HepG2 (cell line): ENCODE measurements at regions not wholly inside any gene's neighbourhood (a gene's known extent, or its start where the extent isn't known, plus 50 kb on each side); places are given as distances from the start of the nearest gene placed in this dataset.

ENCODE experiments used
- ATAC-seq: fragments of 200-7000 bp; cut with Tn5 transposase; 3 replicates; pipeline ENCODE4 v1.9.1; 2020; ENCODE audit warnings: mild to moderate bottlenecking, moderate library complexity
- BruUV-seq: library from RNA; stranded (reverse); fragments of 400-500 nt; replicated peaks from 2 replicates; lab custom pipeline; 2021; lab: Mats Ljungman, UMichigan
- CTCF ChIA-PET: fragments of 300-600 bp; formaldehyde crosslinking; extraction: SDS; loops from one replicate; lab custom pipeline; 2021; ENCODE audit warnings: low total read pairs, inconsistent platforms, low intra/inter-chr PET ratio; lab: Yijun Ruan, JAX
- POLR2A ChIA-PET: fragments of 350-600 bp; sonication (Branson Sonifier 250); formaldehyde crosslinking; loops from one replicate; lab custom pipeline; 2020; ENCODE audit warnings: antibody characterized with exemption, inconsistent platforms; lab: Yijun Ruan, JAX
- DNase-seq: peaks from one replicate; pipeline ENCODE4 v3.0.0-alpha.2; 2015; ENCODE audit warnings: low spot score
- FAIRE-seq: peaks from 3 replicates; lab custom pipeline; 2011; peaks lifted over from hg19 to GRCh38; lab: Jason Lieb, UNC
- H2AFZ ChIP-seq: one replicate; pipeline ENCODE4 v1.6.1; 2011; ENCODE audit warnings: low read length, inconsistent platforms
- H3K27ac ChIP-seq: fragments of 300-600 bp; 3 replicates; pipeline ENCODE4 v1.8.0; 2011; ENCODE audit warnings: mixed run types, mild to moderate bottlenecking, mixed read lengths, low read length, inconsistent platforms; ENCODE audit not compliant: insufficient read depth; ENCODE audit errors: extremely low read length
- H3K27me3 ChIP-seq, 2 experiments: fragments of 200-600 bp in 1 of 2; 2 replicates in 1 of 2; 3 replicates in 1 of 2; pipeline versions ENCODE4 v1.6.0 to v1.8.0; 2011; ENCODE audit warnings: low read length in 2 of 2, mild to moderate bottlenecking in 2 of 2, moderate library complexity in 2 of 2, inconsistent platforms in 1 of 2; ENCODE audit not compliant: insufficient read depth in 2 of 2, control insufficient read depth in 1 of 2
- H3K36me3 ChIP-seq, 2 experiments: fragments of 200-600 bp in 1 of 2; replicated peaks in 1 of 2; 2 replicates in 1 of 2; 3 replicates in 1 of 2; pipeline versions ENCODE4 v1.5.1 to v1.8.0; 2011; ENCODE audit warnings: low read length in 2 of 2, inconsistent platforms in 1 of 2; ENCODE audit not compliant: insufficient read depth in 2 of 2, control insufficient read depth in 1 of 2
- H3K4me1 ChIP-seq: 2 replicates; pipeline ENCODE4 v1.5.1; 2012; ENCODE audit warnings: low read length, inconsistent platforms; ENCODE audit not compliant: insufficient read depth
- H3K4me2 ChIP-seq: 2 replicates; pipeline ENCODE4 v1.6.0; 2011; ENCODE audit warnings: low read depth, low read length, inconsistent platforms
- H3K4me3 ChIP-seq, 3 experiments: fragments of 200-600 bp in 1 of 3; sonication (generic), shearing (Covaris generic) in 1 of 3; replicated peaks in 1 of 3; 2 replicates each; pipeline ENCODE4 v1.5.1; 2011 to 2016; ENCODE audit warnings: low read length in 3 of 3, inconsistent platforms in 2 of 3, low read depth in 2 of 3, mild to moderate bottlenecking in 2 of 3, control low read depth in 1 of 3, mixed read lengths in 1 of 3; ENCODE audit not compliant: insufficient read depth in 1 of 3
- H3K79me2 ChIP-seq: one replicate; pipeline ENCODE4 v1.6.1; 2011; ENCODE audit warnings: low read length, inconsistent platforms; ENCODE audit not compliant: insufficient read depth
- H3K9ac ChIP-seq: 2 replicates; pipeline ENCODE4 v1.6.0; 2011; ENCODE audit warnings: mild to moderate bottlenecking, low read depth, low read length, inconsistent platforms; ENCODE audit not compliant: insufficient read depth
- H3K9me3 ChIP-seq: 2 replicates; pipeline ENCODE4 v1.5.1; 2012; ENCODE audit warnings: mild to moderate bottlenecking, low read length
- H4K20me1 ChIP-seq: 2 replicates; pipeline ENCODE4 v1.6.0; 2011; ENCODE audit warnings: inconsistent platforms, mild to moderate bottlenecking, low read length, moderate library complexity; ENCODE audit not compliant: insufficient read depth
- DZIP1 ChIP-seq: sonication (generic); formaldehyde crosslinking; IDR thresholded peaks from 2 replicates; pipeline ENCODE4 v1.5.0; 2020; ENCODE audit warnings: mild to moderate bottlenecking, missing genetic modification reagents
- GATAD2A ChIP-seq: IDR thresholded peaks from 2 replicates; pipeline ENCODE4 v1.6.1; 2016
- HMG20A ChIP-seq: IDR thresholded peaks from 2 replicates; pipeline ENCODE4 v1.6.1; 2016; ENCODE audit warnings: borderline replicate concordance
- MLLT10 ChIP-seq: sonication (generic); formaldehyde crosslinking; IDR thresholded peaks from 2 replicates; pipeline ENCODE4 v1.4.0; 2020; ENCODE audit warnings: missing genetic modification reagents
- MTF1 ChIP-seq: sonication (generic); formaldehyde crosslinking; IDR thresholded peaks from 2 replicates; pipeline ENCODE4 v1.5.0; 2020; ENCODE audit warnings: missing genetic modification reagents
- MXD4 ChIP-seq: IDR thresholded peaks from 2 replicates; pipeline ENCODE4 v1.6.1; 2016; ENCODE audit warnings: mild to moderate bottlenecking, missing biosample characterization, missing genetic modification reagents
- TFDP1 ChIP-seq: IDR thresholded peaks from 2 replicates; pipeline ENCODE4 v1.6.1; 2016; ENCODE audit warnings: missing compliant biosample characterization, missing genetic modification reagents, borderline replicate concordance
- THRA ChIP-seq: sonication (generic); formaldehyde crosslinking; IDR thresholded peaks from 2 replicates; pipeline ENCODE4 v1.4.0; 2020; ENCODE audit warnings: missing genetic modification reagents, borderline replicate concordance
- THYN1 ChIP-seq: sonication (generic); formaldehyde crosslinking; IDR thresholded peaks from 2 replicates; pipeline ENCODE4 v1.8.1; 2023; ENCODE audit warnings: low read depth, mild to moderate bottlenecking, moderate library complexity, missing genetic modification reagents, borderline replicate concordance
- ZBTB26 ChIP-seq: IDR thresholded peaks from 2 replicates; pipeline ENCODE4 v1.6.1; 2016; ENCODE audit warnings: missing compliant biosample characterization, missing genetic modification reagents, borderline replicate concordance
- ZNF335 ChIP-seq: sonication (generic); formaldehyde crosslinking; IDR thresholded peaks from 2 replicates; pipeline ENCODE4 v1.4.0; 2020; ENCODE audit warnings: missing genetic modification reagents
- ZNF33A ChIP-seq: sonication (generic); formaldehyde crosslinking; IDR thresholded peaks from 2 replicates; pipeline ENCODE4 v1.5.1; 2020; ENCODE audit warnings: missing genetic modification reagents, mild to moderate bottlenecking, moderate library complexity, borderline replicate concordance
- ZNF792 ChIP-seq: IDR thresholded peaks from 2 replicates; pipeline ENCODE4 v1.6.1; 2016
- ZNF883 ChIP-seq: sonication (generic); formaldehyde crosslinking; IDR thresholded peaks from 2 replicates; pipeline ENCODE4 v1.5.1; 2020; ENCODE audit warnings: mild to moderate bottlenecking, missing genetic modification reagents; ENCODE audit errors: not compliant biosample characterization
- WGBS: methylation state at CpG from one replicate; pipeline ENCODE4 v1.1.6; 2017; ENCODE audit warnings: low lambda C conversion rate; 5-methylcytosine and 5-hydroxymethylcytosine counted together
- in situ Hi-C: cut with HindIII; loops from 2 replicates; pipeline ENCODE4 v1.10.0; 2017; ENCODE audit warnings: low pct_unique_long_range_greater_than_20kb; ENCODE audit not compliant: extremely low pct_ligation_motif_present
- intact Hi-C: fragments of 100-400 bp; cut with micrococcal nuclease; formaldehyde crosslinking; loops from one replicate; pipeline ENCODE4 v1.10.0; 2022; ENCODE audit not compliant: unreplicated experiment

- in situ Hi-C loops = no loop called here
- no peak overlapping the region for H3K27ac ChIP-seq
- ATAC-seq (no peak), FAIRE-seq (no peak), DNase-seq (no peak)
- ChIA-PET CTCF (no interaction called here), POLR2A (no interaction called here)
- intact Hi-C loops = no loop called here
- no peaks in the 10 kb centered on the region for H3K4me1 ChIP-seq
- no peak overlapping the region for H3K4me3 ChIP-seq
- no peaks in the 10 kb centered on the region for H4K20me1 ChIP-seq
- no peak overlapping the region for H2AFZ ChIP-seq
- no peaks in the 10 kb centered on the region for H3K36me3 ChIP-seq
- no peak overlapping the region for H3K4me2 ChIP-seq
- no peak overlapping the region for H3K9ac ChIP-seq
- no peaks in the 10 kb centered on the region for H3K79me2 ChIP-seq
- H3K9me3 ChIP-seq = peaks cover 48% of the 10 kb centered on the region
- TF ChIP-seq ZNF33A (CRISPR knock-in tag) (no peak), TFDP1 (CRISPR knock-in tag) (no peak), MXD4 (CRISPR knock-in tag) (no peak), ZNF335 (no peak), ZNF792 (CRISPR knock-in tag) (no peak), ZNF883 (CRISPR knock-in tag) (no peak), ZBTB26 (no peak), HMG20A (CRISPR knock-in tag) (no peak), MTF1 (no peak), MLLT10 (CRISPR knock-in tag) (no peak), DZIP1 (no peak), THRA (CRISPR knock-in tag) (no peak), GATAD2A (CRISPR knock-in tag) (no peak), THYN1 (CRISPR knock-in tag) (no peak)
- 19% methylated on average over 7 of the region's 7 CpGs for WGBS
- BruUV-seq = no TSS peak
- H3K27me3 ChIP-seq = no peaks in the 10 kb centered on the region
Observed at GRCh38 chr1:232751393-232752140, 53.6 kb upstream of the MAP10 start.
